ENCODE measurements at regions not wholly inside any gene's neighbourhood (a gene's known extent, or its start where the extent isn't known, plus 50 kb on each side); places are given as distances from the start of the nearest gene placed in this dataset.

DNA sequence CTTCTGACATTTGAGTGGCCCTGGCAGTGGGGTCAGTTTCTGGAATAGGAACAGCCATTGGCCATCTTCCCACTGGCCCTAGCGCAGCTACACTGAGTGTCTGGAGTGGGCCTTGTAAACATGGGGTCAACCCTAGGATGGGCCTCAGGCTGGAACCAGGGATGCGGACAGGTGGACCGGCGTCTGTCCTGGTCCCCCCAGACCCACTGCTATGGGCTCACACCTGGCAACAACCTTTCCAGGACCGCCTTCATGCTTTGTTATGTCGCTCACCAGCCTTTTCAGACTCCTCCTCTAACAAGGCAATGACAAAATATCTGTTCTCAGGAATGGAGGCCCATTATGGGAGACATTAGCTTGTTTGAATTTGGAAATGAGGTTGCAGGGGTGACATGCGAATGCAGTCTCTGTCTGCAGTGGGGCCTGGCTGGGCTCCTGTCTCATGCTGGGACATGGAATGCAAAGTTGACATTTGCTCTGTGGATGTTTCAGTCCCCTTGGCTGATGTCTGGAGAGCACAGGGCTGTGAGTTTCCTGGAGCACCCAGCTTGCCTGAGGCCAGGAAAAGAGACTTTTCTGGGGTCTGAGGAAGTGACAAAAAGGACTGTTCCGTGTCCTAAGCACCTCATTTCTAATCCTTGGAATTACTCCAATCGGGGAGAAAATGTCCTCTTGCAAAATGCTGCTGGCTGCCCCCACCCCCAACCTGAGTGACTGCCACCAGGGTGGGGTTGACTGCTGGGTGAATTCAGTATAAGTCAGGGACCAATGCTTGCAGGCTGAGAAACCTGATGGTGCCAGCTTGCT is 98.7 kb upstream of the PMEPA1 start:
- TF ChIP-seq, protein P1, sequence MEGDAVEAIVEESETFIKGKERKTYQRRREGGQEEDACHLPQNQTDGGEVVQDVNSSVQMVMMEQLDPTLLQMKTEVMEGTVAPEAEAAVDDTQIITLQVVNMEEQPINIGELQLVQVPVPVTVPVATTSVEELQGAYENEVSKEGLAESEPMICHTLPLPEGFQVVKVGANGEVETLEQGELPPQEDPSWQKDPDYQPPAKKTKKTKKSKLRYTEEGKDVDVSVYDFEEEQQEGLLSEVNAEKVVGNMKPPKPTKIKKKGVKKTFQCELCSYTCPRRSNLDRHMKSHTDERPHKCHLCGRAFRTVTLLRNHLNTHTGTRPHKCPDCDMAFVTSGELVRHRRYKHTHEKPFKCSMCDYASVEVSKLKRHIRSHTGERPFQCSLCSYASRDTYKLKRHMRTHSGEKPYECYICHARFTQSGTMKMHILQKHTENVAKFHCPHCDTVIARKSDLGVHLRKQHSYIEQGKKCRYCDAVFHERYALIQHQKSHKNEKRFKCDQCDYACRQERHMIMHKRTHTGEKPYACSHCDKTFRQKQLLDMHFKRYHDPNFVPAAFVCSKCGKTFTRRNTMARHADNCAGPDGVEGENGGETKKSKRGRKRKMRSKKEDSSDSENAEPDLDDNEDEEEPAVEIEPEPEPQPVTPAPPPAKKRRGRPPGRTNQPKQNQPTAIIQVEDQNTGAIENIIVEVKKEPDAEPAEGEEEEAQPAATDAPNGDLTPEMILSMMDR (IDR thresholded peaks at IDR 0.05 in 8 of 11, conservative IDR thresholded peaks at IDR 0.05 in 3 of 11) = no peak
- TF ChIP-seq POLR2AphosphoS5 (IDR thresholded peaks at IDR 0.05) (no peak), POLR2A (IDR thresholded peaks at IDR 0.05) (no peak)
- Histone ChIP-seq H3K4me1 (no peaks in the 10 kb centered on the region), H3K9me3 (no peaks in the 10 kb centered on the region), H3K36me3 (no peaks in the 10 kb centered on the region), H3K27ac (no peak overlapping the region), H3K27me3 (replicated peaks in 1 of 7) (peaks cover 0 to 9% (median 0%) of the 10 kb centered on the region in 7 donors), H3K4me3 (no peak overlapping the region)
- WGBS, 5 donors = 83 to 93% (median 87%) methylated on average over 8 to 9 of the region's 9 CpGs
- intact Hi-C loops (cut with DNase I; ENCODE audit: low total_unique reads) = no loop called here
- peak; percentile 53 for DNase-seq

DNA sequence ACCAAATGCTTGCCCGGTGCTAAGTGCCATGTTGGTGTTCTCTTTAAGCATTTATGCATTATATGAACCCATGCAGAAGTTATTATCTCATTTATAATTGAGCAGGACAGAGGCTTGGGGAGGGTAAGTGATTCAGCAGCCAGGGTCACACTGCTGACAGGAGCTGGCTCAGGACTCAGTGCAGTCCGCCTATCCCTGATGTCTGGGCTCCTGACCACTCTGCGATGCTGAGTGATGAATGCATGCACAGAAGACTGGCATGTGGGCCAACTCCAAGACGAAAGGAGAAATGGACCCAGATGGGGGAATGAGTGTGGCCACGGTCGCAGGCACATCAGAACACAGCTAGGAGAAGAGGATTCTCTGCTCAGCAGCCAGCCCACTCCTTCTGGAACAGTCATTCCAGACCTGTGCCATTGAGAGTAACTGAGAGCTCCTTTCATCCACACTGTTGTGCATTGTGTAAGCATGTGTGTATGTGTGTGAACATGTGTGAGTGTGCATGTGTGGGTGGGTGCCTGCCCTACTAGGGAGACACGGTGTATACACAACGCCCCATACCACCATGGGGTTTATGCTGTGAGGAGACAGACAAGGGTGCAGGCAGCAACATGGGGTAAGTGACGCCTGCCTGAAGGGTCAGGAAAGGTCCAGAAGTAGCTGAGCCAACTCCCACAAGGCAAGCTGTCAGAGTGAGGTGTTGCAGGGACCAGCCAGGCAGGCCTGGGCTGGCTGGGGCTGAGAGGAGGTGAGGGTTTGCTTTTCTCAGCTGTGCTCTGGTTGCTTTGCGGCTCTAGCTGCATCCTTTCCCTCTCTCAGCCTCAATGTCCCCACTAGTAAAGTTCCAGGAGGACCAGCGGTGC is 97.8 kb upstream of the PMEPA1 start:
- TF ChIP-seq POLR2A (IDR thresholded peaks at IDR 0.05) (no peak), POLR2AphosphoS5 (IDR thresholded peaks at IDR 0.05) (no peak)
- TF ChIP-seq, protein P1 (IDR thresholded peaks at IDR 0.05 in 8 of 11, conservative IDR thresholded peaks at IDR 0.05 in 3 of 11) = no peak
- no peaks in the 10 kb centered on the region for H3K9me3 ChIP-seq
- H3K36me3 ChIP-seq = no peaks in the 10 kb centered on the region
- H3K4me3 ChIP-seq = no peak overlapping the region
- WGBS, 5 donors = 82 to 95% (median 90%) methylated on average over 10 to 11 of the region's 11 CpGs
- intact Hi-C loops (cut with DNase I; ENCODE audit: low total_unique reads) = no loop called here
- H3K4me1 ChIP-seq = no peaks in the 10 kb centered on the region
- H3K27ac ChIP-seq = no peak overlapping the region
- H3K27me3 ChIP-seq (replicated peaks in 1 of 7) = peaks cover 0 to 9% (median 0%) of the 10 kb centered on the region in 7 donors
- DNase-seq = peak; percentile 42

DNA sequence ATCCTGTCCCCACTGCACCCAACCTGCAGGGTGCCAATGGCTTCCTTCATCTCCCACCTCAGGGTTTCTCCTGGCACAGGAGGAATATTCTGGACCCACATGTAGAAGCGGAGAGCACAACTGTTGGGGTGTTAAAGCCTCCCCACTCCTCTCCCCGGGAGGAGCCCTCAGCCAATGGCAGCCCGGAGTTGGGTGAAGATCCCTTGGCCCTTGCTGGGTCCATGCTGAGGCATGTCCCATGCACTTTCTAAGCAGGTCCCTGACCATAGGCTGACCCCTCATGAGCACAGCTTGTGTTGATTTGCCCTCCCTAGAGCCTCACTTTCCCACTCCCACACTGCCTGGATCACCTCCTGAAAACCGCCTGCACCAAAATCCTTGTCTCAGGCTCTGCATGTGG is 97.2 kb upstream of the PMEPA1 start:
- no peaks in the 10 kb centered on the region for H3K4me1 ChIP-seq
- no peak overlapping the region for H3K4me3 ChIP-seq
- H3K9me3 ChIP-seq = no peaks in the 10 kb centered on the region
- no peaks in the 10 kb centered on the region for H3K36me3 ChIP-seq
- peak; percentile 23 for DNase-seq
- peaks cover 0 to 9% (median 0%) of the 10 kb centered on the region in 7 donors for H3K27me3 ChIP-seq (replicated peaks in 1 of 7)
- 91 to 98% (median 93%) methylated on average over 4 of the region's 4 CpGs for WGBS, 5 donors
- H3K27ac ChIP-seq = no peak overlapping the region
- TF ChIP-seq POLR2A (IDR thresholded peaks at IDR 0.05) (no peak), POLR2AphosphoS5 (IDR thresholded peaks at IDR 0.05) (no peak)
- TF ChIP-seq, protein P1 (IDR thresholded peaks at IDR 0.05 in 8 of 11, conservative IDR thresholded peaks at IDR 0.05 in 3 of 11) = no peak
- intact Hi-C loops (cut with DNase I; ENCODE audit: low total_unique reads) = no loop called here

DNA sequence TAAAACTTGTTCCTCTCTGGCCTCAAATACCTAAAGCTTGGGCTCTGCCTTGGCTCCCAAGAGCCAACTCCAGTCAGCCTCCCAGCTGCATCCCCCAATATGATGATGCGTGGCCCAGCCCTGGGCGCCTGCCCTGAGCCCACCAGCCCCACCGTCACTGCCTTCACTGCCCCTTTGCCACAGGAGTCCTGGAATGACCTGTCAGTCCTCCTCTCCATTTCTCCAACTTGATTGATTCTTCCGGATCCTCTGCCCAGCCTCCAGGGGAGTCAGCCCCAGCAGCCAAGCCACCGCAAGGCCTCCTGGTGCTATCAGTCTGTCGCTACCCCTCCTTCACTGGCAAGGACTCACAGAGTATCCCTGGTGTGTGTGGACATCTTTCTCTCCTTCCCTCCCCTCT is 96.7 kb upstream of the PMEPA1 start:
- Histone ChIP-seq H3K4me3 (no peak overlapping the region), H3K36me3 (no peaks in the 10 kb centered on the region), H3K27ac (no peak overlapping the region), H3K9me3 (no peaks in the 10 kb centered on the region), H3K27me3 (replicated peaks in 1 of 7) (peaks cover 0 to 9% (median 0%) of the 10 kb centered on the region in 7 donors), H3K4me1 (no peaks in the 10 kb centered on the region)
- 91 to 97% (median 95%) methylated on average over 6 of the region's 6 CpGs for WGBS, 5 donors
- intact Hi-C loops (cut with DNase I; ENCODE audit: low total_unique reads) = no loop called here
- DNase-seq = peak; percentile 54
- no peak for TF ChIP-seq POLR2AphosphoS5 (IDR thresholded peaks at IDR 0.05)
- TF ChIP-seq POLR2A (IDR thresholded peaks at IDR 0.05) = no peak
- TF ChIP-seq, protein P1 (IDR thresholded peaks at IDR 0.05 in 8 of 11, conservative IDR thresholded peaks at IDR 0.05 in 3 of 11) = no peak
